ENCODE measurements at regions not wholly inside any gene's neighbourhood (a gene's known extent, or its start where the extent isn't known, plus 50 kb on each side); places are given as distances from the start of the nearest gene placed in this dataset.

DNA sequence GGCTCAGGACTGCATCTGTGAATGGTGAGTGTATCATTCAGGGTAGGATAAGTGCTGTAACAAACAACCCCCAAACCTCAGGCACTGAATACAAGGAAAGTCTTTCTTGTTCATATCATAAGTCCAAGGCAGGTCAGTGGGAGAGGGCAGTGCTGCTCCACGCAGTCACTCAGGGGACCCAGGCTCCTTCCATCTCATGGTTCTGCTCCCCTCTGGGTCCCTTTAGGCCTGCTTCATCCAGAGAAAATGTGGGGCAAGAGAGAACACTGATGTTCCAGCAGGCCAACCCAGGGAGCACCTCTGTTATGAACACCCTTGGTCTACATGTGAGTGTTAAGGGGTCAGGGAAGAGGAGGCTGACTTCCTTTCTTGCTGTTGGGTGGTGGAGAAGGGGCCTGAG lies 187.8 kb downstream of the CHST1 start:
- no peak overlapping the region for H3K9ac ChIP-seq (replicated peaks; ENCODE audit: extremely low read depth, insufficient read depth, low read length)
- no peak for DNase-seq (ENCODE audit: low read depth, low spot score)
- H3K4me1 ChIP-seq (ENCODE audit: control insufficient read depth, extremely low read depth, insufficient read depth, low read length), result no peaks in the 10 kb centered on the region
- no peak overlapping the region for H3K4me3 ChIP-seq (replicated peaks in 1 of 3; ENCODE audit: insufficient read depth in 1 of 3, low read depth in 1 of 3, low read length in 3 of 3)
- no peaks in the 10 kb centered on the region for H3K36me3 ChIP-seq (ENCODE audit: control insufficient read depth in 2 of 2, extremely low read depth in 1 of 2, insufficient read depth in 2 of 2, low read length in 2 of 2)
- ChIA-PET POLR2A (no interaction called here), CTCF (no interaction called here)
- intact Hi-C loops (cut with micrococcal nuclease) (no loop called here), dilution Hi-C loops (cut with MboI; ENCODE audit: extremely low pct_ligation_motif_present, low sequenced_read_pairs) (no loop called here)
- no peak for FAIRE-seq
- H2AFZ ChIP-seq (ENCODE audit: low read depth, low read length), result no peak overlapping the region
- H3K4me2 ChIP-seq (ENCODE audit: insufficient read depth, low read length), result no peak overlapping the region
- no peaks in the 10 kb centered on the region for H3K79me2 ChIP-seq (ENCODE audit: control insufficient read depth, insufficient read depth, low read length)
- H3K9me3 ChIP-seq (replicated peaks; ENCODE audit: control insufficient read depth, insufficient read depth, low read length), result no peaks in the 10 kb centered on the region
- TF ChIP-seq, protein P1, sequence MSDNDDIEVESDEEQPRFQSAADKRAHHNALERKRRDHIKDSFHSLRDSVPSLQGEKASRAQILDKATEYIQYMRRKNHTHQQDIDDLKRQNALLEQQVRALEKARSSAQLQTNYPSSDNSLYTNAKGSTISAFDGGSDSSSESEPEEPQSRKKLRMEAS (IDR thresholded peaks at IDR 0.05; ENCODE audit: insufficient read depth, insufficient read length), result no peak
- TF ChIP-seq FOS (IDR thresholded peaks at IDR 0.05; ENCODE audit: borderline replicate concordance, insufficient read depth, low read length) (no peak), EZH2 (IDR thresholded peaks at IDR 0.05; ENCODE audit: borderline replicate concordance, low read depth, low read length, severe bottlenecking) (no peak), MYC (IDR thresholded peaks at IDR 0.05; ENCODE audit: low read depth, low read length) (no peak), GATA2 (IDR thresholded peaks at IDR 0.05; ENCODE audit: insufficient read depth, insufficient read length, low read depth, low read length) (no peak), POLR2AphosphoS5 (IDR thresholded peaks at IDR 0.05; ENCODE audit: insufficient read depth, low read depth, low read length) (no peak), JUN (IDR thresholded peaks at IDR 0.05; ENCODE audit: borderline replicate concordance, insufficient read depth, insufficient read length, low read depth) (no peak), POLR2A (IDR thresholded peaks at IDR 0.05; ENCODE audit: low read depth, low read length) (no peak)
- TF ChIP-seq, protein P2, sequence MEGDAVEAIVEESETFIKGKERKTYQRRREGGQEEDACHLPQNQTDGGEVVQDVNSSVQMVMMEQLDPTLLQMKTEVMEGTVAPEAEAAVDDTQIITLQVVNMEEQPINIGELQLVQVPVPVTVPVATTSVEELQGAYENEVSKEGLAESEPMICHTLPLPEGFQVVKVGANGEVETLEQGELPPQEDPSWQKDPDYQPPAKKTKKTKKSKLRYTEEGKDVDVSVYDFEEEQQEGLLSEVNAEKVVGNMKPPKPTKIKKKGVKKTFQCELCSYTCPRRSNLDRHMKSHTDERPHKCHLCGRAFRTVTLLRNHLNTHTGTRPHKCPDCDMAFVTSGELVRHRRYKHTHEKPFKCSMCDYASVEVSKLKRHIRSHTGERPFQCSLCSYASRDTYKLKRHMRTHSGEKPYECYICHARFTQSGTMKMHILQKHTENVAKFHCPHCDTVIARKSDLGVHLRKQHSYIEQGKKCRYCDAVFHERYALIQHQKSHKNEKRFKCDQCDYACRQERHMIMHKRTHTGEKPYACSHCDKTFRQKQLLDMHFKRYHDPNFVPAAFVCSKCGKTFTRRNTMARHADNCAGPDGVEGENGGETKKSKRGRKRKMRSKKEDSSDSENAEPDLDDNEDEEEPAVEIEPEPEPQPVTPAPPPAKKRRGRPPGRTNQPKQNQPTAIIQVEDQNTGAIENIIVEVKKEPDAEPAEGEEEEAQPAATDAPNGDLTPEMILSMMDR (IDR thresholded peaks at IDR 0.05; ENCODE audit: extremely low read depth in 1 of 2, insufficient read depth in 1 of 2, low read depth in 1 of 2, low read length in 2 of 2), result no peak
- no peak overlapping the region for H3K27ac ChIP-seq (ENCODE audit: insufficient read depth, low read depth, low read length)
- H3K9me1 ChIP-seq (replicated peaks; ENCODE audit: control insufficient read depth, extremely low read depth, insufficient read depth, low read length), result no peaks in the 10 kb centered on the region
- no TSS peak for BruUV-seq (replicated peaks)
- H4K20me1 ChIP-seq (replicated peaks; ENCODE audit: control insufficient read depth, extremely low read depth, insufficient read depth, low read length), result no peaks in the 10 kb centered on the region
- H3K27me3 ChIP-seq (ENCODE audit: control insufficient read depth in 2 of 2, insufficient read depth in 2 of 2, low read length in 2 of 2), result peaks cover 2 to 3% of the 10 kb centered on the region in 2 experiments

Data from endothelial cell of umbilical vein (primary cell).